Kidney epithelial cell (primary cell): ENCODE measurements at regions not wholly inside any gene's neighbourhood (a gene's known extent, or its start where the extent isn't known, plus 50 kb on each side); places are given as distances from the start of the nearest gene placed in this dataset.

Experiments used
- DNase-seq: peaks from one replicate; pipeline ENCODE4 v3.0.0-alpha.2; 2010; ENCODE audit warnings: low read depth
- H3K27me3 ChIP-seq: 2 replicates; pipeline ENCODE4 v1.6.0; 2011; ENCODE audit warnings: low read length; ENCODE audit not compliant: control insufficient read depth, insufficient read depth
- H3K36me3 ChIP-seq: 2 replicates; pipeline ENCODE4 v1.5.1; 2011; ENCODE audit warnings: low read length; ENCODE audit not compliant: control insufficient read depth, insufficient read depth
- H3K4me3 ChIP-seq: 2 replicates; pipeline ENCODE4 v1.5.1; 2011; ENCODE audit warnings: low read depth, mild to moderate bottlenecking, control low read depth, low read length
- TF ChIP-seq, protein P1 (sequence below): IDR thresholded peaks from 2 replicates; pipeline ENCODE4 v1.5.1; 2011; ENCODE audit warnings: mild to moderate bottlenecking, moderate library complexity, low read length, control low read depth, inconsistent platforms; ENCODE audit not compliant: insufficient read depth, poor library complexity, severe bottlenecking

DNA sequence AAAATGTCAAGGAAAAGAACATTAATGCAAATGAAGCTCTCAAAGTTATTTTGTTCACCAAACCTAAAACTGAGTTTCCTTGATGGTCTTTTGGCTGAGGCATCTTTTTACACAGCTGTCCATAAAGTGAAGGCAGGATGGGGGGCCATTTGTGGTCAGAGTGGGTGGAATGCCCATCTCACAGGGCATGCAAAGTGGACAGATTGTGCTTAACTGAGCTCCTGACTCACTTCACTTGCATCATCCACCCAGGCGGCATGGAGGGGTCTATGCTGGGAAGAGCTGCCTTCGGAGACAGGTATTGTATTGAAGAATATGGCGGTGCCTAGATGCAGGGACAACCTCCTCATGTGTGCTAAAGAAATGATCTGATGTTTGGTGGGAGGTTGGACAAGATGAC is 905.3 kb downstream of the KCNMA1 start:
- peaks cover 2% of the 10 kb centered on the region for H3K27me3 ChIP-seq
- H3K4me3 ChIP-seq: no peak overlapping the region
- H3K36me3 ChIP-seq: no peaks in the 10 kb centered on the region
- DNase-seq: no peak
- TF ChIP-seq, protein P1, sequence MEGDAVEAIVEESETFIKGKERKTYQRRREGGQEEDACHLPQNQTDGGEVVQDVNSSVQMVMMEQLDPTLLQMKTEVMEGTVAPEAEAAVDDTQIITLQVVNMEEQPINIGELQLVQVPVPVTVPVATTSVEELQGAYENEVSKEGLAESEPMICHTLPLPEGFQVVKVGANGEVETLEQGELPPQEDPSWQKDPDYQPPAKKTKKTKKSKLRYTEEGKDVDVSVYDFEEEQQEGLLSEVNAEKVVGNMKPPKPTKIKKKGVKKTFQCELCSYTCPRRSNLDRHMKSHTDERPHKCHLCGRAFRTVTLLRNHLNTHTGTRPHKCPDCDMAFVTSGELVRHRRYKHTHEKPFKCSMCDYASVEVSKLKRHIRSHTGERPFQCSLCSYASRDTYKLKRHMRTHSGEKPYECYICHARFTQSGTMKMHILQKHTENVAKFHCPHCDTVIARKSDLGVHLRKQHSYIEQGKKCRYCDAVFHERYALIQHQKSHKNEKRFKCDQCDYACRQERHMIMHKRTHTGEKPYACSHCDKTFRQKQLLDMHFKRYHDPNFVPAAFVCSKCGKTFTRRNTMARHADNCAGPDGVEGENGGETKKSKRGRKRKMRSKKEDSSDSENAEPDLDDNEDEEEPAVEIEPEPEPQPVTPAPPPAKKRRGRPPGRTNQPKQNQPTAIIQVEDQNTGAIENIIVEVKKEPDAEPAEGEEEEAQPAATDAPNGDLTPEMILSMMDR: no peak

DNA sequence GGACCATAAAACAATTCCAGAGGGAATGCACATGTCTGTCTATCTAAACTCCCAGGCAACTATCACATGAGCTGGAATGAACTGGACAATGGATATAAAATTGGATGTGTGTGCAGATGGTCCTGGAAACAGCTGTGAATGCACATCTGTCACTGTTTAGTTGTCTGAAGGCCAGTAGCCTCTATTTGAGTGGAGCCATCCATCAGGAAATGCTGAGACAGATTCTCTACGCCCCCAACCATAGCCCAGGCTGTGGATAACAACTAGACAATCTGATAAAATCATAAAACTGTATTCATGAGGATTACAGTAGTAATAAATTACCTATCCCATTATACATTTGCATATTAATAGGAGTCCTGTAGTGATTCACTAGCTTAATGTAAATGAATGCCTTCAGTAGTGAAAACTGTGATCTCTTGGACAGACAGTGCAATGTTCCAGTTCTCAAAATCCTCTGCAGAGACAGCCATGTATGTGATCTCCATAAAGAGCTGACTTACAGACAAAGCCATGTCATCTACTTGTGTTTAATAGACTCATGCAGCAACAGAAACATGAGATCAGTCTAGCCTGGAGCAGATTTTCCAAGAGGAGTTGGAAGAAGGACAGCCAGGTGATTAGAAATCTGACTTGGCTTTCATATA is 907.6 kb downstream of the KCNMA1 start:
- no peak overlapping the region for H3K4me3 ChIP-seq
- H3K27me3 ChIP-seq: peaks cover 2% of the 10 kb centered on the region
- no peak for DNase-seq
- no peaks in the 10 kb centered on the region for H3K36me3 ChIP-seq
- TF ChIP-seq, protein P1: no peak

DNA sequence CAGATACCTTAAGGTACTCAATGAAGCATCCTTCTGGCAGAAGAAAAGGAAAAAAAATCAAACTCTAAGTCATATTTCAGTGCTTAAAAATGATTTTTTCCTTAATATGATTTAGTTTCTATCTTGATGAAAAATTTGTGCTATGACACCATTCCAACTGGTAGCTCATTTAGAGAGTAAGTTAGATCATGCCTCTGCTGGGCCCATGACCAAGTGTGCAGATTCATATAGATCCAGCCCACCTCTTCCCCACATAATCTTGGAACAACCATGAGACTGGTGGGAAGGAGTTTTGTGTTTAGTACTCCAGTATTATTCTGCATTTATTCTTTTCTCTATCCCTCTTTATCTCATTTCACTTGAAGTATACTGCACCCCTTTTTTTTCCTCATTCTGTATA is 908.3 kb downstream of the KCNMA1 start:
- Histone ChIP-seq H3K4me3 (no peak overlapping the region), H3K36me3 (no peaks in the 10 kb centered on the region), H3K27me3 (peaks cover 2% of the 10 kb centered on the region)
- TF ChIP-seq, protein P1: no peak
- DNase-seq: no peak

DNA sequence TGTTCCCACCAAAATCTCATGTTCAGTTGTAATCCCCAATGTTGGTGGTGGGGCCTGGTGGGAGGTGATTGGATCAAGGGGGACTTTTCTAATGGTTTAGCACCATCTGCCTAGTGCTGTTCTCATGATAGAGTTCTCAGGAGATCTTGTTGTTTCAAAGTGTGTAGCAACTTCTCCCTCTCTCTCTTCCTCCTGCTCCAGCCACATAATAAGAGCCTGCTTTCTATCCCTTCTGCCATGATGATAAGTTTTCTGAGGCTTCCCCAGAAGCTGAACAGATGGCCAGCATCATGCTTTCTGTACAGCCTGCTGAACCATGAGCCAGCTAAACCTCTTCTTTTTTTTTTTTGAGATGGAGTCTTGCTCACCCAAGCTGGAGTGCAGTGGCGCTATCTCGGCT is 910.6 kb downstream of the KCNMA1 start:
- no peak overlapping the region for H3K4me3 ChIP-seq
- no peak for DNase-seq
- TF ChIP-seq, protein P1: no peak
- H3K36me3 ChIP-seq: no peaks in the 10 kb centered on the region
- peaks cover 3% of the 10 kb centered on the region for H3K27me3 ChIP-seq

DNA sequence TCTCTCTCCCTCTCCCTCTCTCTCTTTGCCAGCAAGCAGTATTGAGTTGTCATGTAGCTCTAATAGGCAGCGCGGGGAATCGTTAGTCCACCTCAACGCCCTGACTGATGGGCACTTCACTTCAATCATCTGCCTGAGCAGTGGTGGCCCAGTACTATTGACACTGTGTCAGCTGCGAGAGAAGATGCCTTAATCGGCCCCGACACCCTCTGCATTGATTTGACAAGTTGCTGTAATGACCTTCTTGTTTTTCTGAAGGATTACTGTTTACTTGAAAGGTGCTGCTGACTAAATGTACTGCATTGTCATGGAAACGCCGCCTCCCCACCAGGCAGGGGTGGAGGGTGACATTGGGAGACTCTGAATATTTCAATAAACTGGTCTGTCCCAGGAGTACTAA is 913.8 kb downstream of the KCNMA1 start:
- no peaks in the 10 kb centered on the region for H3K36me3 ChIP-seq
- DNase-seq: no peak
- TF ChIP-seq, protein P1: no peak
- H3K27me3 ChIP-seq: peaks cover 3% of the 10 kb centered on the region
- no peak overlapping the region for H3K4me3 ChIP-seq

DNA sequence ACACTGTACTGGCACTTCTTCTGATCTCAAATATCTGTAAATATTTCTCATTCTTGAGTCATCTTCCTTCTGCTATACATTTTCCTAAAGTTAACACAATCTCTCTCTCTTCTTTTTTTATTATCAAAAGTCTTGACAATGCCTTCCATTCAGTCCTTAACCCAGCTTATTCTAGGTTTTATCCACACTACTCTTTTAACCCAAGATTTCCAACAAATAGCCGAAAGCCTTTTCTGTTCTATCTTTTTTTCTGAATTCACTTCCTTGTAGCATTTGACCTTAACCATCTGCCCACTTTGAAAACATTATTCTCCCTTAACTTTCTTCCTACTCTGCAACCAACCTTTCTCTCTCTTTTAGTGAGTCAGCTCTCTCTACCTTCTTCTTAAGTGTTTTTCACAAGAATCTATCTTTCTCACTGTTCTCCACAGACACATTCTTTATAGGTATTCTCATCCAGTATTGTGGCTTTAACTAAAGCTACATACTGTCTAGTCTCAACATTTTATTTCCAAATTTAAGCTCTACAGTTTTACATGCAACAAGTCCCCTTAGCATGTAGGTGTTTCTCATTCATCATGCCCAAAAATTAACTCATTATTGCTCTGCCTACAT is 915.6 kb downstream of the KCNMA1 start:
- H3K36me3 ChIP-seq: no peaks in the 10 kb centered on the region
- TF ChIP-seq, protein P1: no peak
- H3K27me3 ChIP-seq: peaks cover 3% of the 10 kb centered on the region
- no peak overlapping the region for H3K4me3 ChIP-seq
- no peak for DNase-seq
